HFF-Myc (cell line): ENCODE measurements at regions not wholly inside any gene's neighbourhood (a gene's known extent, or its start where the extent isn't known, plus 50 kb on each side); places are given as distances from the start of the nearest gene placed in this dataset.

ENCODE experiments used
- DNase-seq: peaks from one replicate; pipeline ENCODE4 v3.0.0-alpha.2; 2011; ENCODE audit warnings: low read depth; ENCODE audit errors: extremely low read depth
- H3K4me3 ChIP-seq: replicated peaks from 2 replicates; pipeline ENCODE4 v1.5.1; 2011; ENCODE audit warnings: low read depth, mild to moderate bottlenecking, control low read depth, low read length
- CTCF ChIP-seq: IDR thresholded peaks from 2 replicates; pipeline ENCODE4 v1.5.1; 2012; ENCODE audit warnings: mild to moderate bottlenecking, low read depth, low read length, control low read depth; ENCODE audit errors: missing control alignments

GRCh38 chr6:18823782-18824386 lies 436.7 kb downstream of the RNF144B start:
- peak; percentile 14 for DNase-seq
- H3K4me3 ChIP-seq = no peak overlapping the region
- TF ChIP-seq CTCF = peak; percentile 70

GRCh38 chr6:18829272-18829870 lies 442.2 kb downstream of the RNF144B start:
- DNase-seq = no peak
- TF ChIP-seq CTCF = no peak

GRCh38 chr6:18835976-18836375 lies 448.8 kb downstream of the RNF144B start:
- H3K4me3 ChIP-seq = no peak overlapping the region
- no peak for TF ChIP-seq CTCF
- no peak for DNase-seq

More at GRCh38 chr6:18829272-18829870, 442.2 kb downstream of the RNF144B start:
- H3K4me3 ChIP-seq = no peak overlapping the region

GRCh38 chr6:18837013-18837412 lies 449.9 kb downstream of the RNF144B start:
- no peak for TF ChIP-seq CTCF
- no peak for DNase-seq
- no peak overlapping the region for H3K4me3 ChIP-seq

GRCh38 chr6:18842534-18842933 lies 455.4 kb downstream of the RNF144B start:
- DNase-seq = no peak

GRCh38 chr6:18845896-18846295 lies 458.7 kb downstream of the RNF144B start:
- DNase-seq = no peak
- H3K4me3 ChIP-seq = no peak overlapping the region
- no peak for TF ChIP-seq CTCF

More at GRCh38 chr6:18842534-18842933, 455.4 kb downstream of the RNF144B start:
- no peak overlapping the region for H3K4me3 ChIP-seq
- TF ChIP-seq CTCF = no peak
